ENCODE measurements at regions not wholly inside any gene's neighbourhood (a gene's known extent, or its start where the extent isn't known, plus 50 kb on each side); places are given as distances from the start of the nearest gene placed in this dataset.

- no peak for DNase-seq
Observed at GRCh38 chr4:121277194-121278105, 103.4 kb downstream of the QRFPR start.

DNA sequence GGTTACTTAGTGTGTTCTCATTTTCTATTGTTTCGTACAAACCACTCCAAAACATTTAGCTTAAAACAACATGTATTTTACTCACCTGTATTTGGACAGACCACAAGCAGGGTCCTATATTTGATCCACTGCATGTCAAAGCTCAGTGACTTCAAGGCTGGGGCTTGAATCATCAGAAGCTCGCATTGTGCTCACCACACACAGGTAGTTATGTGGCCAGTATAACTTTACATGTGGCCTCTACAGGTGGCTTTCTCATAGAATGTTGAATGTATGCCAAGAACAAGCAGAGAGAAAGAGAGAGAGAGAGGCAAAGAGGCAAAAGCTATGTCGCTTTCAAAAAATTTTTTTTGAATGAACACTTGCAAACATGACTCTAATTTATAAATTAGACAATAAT is 107.6 kb downstream of the QRFPR start:
- no peak for DNase-seq

DNA sequence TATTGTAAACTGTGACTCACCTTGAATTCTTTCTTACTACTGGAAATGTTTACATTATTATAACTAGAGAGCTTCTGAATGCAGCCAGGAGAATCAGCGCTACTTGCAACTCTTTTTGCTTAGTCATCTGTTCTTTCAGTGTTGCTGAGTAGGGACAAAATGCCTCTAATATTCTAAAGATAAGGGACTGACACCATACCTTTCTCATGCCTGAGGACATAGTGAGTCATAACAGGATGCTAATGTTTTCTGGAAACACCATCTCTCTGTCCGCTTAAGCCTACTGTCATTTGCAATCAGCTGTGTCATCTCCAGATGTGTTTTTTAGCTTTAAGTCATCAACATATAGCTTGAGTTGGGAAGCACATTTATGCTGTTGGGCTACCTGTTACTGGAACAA is 108.3 kb downstream of the QRFPR start:
- DNase-seq = no peak

DNA sequence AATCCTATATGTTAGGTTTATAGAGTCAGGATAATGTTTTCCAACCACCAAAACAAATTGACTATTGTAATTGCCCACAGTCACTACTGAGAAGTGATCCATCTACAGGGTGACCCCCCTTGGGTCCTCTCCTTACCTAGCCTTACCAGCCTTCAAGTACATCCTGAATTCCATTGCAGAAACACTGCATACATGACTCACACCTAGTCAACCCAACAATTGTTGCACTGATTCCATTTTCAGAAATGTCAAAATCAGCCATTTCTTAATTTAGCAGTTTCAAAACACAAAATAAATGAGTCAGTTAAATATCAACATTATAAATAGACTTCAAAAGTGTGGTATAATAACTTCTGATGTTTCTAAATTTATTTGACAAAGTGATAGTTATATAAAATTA is 106.3 kb upstream of the TNIP3 start:
- DNase-seq = no peak

GRCh38 chr4:121269001-121269400 is 104.9 kb upstream of the TNIP3 start:
- no peak for DNase-seq

GRCh38 chr4:121266982-121267381 is 102.9 kb upstream of the TNIP3 start:
- DNase-seq = no peak

DNA sequence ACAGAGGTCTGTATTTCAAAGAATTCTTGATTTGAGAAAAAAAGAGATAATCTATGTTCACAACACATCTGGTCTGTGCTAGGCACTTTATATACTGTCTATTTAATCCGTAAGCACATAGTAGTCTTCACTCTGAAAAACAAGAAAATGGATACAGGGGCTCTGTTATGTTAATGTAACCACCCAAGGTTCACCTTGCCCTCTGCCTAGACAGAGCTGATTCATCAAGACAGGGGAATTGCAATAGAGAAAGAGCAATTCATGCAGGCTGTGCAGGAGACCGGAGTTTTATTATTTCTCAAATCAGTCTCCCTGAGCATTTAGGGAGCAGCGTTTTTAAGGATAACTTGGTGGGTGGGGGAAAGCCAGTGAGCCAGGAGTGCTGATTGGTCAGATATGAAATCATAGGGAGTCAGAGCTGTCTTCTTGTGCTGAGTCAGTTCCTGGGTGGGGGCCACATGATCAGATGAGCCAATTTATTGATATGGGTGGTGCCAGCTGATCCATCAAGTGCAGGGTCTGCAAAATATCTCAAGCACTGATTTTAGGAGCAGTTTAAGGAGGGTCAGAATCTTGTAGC is 92.9 kb upstream of the TNIP3 start:
- no peak for DNase-seq

DNA sequence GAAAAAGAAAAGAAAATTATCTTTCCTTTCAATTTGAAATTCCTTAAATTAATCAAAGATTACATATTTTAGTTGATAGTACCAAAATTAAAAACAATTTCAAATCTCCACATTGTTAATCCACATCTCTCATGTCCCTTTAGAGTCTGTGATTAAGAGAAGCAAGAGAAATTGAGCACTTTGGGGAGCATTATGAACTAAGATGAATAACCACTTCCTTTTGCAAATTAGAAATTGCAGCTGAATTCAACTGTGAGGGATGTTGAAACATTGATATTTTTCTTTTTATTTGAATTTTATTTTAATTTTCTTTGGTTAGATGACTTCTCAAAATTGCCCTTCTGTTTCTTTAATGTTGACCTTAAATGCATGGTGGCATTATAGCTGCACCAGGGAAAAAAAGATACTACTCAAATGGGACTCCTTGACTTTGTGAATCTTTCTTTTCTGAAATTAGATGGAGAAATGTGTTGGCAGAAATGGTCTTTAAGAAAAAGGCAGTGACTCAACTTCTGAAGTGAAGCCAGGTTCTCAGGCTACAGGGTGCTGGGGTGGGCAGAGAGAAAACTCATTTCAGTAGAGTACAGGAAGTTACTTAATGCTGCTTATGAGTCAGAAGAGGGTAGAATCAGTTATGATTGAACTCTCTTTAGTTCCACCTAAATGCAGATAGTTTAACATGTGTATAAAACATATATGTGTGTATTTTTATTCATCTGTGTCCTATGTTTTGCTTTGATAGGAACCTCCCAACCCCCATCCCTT is 92.0 kb upstream of the TNIP3 start:
- no peak for DNase-seq

DNA sequence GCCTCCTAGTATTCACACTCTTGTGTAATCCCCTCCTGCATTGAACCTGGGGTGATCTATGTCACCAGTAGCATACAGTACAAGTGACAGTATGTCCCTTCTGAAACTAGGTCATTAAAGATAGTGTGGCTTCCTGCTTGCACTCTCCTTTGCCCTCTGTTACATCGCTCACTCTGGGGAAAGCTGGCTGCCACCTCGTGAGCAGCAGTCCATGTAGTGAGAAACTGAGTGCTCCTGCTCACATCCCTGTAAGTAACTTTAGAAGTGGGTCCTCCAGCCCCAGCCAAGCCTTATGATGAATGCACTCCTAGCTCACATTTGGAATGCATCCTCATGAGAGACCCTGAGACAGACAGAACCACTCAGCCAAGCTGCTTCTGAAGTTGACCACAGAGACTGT is 89.8 kb upstream of the TNIP3 start:
- no peak for DNase-seq

DNA sequence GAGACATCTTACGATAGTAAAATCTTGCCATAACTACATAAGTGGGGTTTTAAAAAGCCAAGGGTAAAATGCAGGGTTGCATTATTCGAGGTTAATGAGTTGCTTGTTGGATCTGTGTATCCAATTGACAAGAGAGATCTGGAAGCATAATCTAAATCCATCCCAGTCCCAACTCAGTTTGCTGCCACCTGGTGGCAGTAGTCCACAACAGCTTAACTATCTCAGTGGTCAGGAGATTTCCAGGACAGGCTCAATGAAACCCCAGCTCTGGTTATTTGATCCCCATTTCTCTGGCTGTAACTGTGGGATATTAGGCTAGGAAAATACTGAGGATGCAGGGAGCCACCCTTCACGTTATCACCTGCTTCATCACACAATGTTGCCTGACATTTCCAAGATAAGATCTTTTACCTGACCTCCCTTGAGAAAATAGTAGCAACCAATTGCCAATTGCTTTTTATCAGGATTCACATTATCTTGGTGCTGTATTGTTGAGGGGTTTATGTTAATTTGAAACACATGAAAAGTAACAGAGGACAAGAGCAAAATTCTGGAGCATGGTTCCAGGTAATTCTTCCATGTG is 88.2 kb upstream of the TNIP3 start:
- DNase-seq = peak; percentile 52 to 65

DNA sequence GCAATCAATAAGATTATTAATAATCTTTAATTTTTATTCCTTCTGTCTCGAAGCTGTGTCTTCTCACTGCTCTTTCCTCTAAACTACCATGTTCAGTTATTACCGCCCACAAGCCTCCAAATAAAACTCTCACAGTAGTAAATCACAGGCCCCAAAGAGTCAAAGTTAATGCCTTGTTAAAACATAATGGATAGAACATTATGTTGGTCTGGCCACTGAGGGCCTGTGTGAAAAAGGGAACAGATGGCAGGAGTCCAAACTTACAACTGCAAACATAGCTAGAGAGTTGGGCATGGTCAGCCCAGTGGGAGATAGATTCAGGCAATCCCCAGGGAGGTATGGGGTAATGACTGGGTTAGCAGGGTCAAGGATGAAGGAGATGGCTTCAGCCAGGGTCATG is 84.6 kb upstream of the TNIP3 start:
- peak in 1 of 2 experiments; percentile 2 for DNase-seq

GRCh38 chr4:121246698-121247097 is 82.6 kb upstream of the TNIP3 start:
- DNase-seq = no peak

DNA sequence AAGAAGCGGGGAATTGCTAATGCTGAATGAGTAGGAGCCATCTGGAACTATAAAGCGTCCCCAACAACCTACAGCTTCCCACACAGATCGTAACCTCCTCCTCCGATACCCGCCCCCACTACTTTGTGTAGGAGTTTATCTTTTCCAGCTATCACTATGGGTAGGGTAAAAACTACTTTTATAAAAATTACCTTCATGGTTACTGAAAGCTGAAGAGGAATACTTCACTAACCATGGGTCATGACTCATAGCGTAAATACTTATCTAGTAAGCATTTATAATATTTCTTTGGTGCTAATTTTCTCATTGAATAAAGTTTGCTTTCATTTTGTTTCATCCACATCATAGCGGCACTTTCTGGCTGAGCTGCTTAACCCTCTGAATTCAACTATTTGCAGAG is 79.4 kb upstream of the TNIP3 start:
- no peak for DNase-seq

DNA sequence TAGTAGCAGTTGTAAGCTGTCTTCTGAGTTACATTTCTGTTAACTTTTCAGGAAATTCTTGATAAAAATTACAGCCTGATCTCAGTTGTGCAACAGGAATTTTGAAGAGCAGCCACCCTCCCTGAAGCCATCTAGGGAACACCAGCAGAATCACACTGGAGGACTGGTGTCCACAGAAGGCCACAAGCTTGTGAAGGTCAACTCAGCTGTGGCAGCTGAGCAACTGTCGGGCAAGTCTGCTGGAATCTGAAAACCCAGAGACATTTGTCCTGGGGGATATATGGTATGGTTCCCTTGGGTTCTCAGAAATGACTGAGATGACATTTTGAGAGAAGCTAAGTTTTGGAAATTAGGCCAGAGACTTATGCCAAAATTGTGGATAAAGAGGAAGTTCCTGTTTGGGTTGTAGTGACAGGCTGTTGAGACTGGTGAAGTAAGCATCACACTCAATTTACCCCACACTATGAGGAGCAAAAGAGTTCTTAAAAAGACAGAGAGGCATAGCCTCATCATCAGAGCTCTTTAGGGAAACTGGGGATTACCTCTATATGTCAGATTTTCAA is 78.1 kb upstream of the TNIP3 start:
- no peak for DNase-seq

GRCh38 chr4:121239951-121240350 is 75.8 kb upstream of the TNIP3 start:
- DNase-seq = no peak

DNA sequence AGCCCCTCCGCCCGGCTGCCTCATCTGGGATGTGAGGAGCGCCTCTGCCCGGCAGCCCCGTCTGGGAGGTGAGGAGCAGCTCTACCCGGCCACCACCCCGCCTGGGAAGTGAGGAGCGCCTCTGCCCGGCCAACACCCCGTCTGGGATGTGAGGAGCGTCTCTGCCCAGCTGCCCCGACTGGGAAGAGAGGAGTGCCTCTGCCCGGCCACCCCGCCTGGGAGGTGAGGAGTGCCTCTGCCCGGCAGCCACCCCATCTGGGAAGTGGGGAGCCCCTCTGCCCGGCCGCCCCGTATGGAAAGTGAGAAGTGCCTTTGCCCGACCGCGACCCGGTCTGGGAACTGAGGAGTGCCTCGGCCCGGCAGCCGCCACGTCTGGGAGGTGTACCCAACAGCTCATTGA is 74.3 kb upstream of the TNIP3 start:
- no peak for DNase-seq

- no peak for DNase-seq
Observed at GRCh38 chr4:121237069-121237399, 72.9 kb upstream of the TNIP3 start.

DNA sequence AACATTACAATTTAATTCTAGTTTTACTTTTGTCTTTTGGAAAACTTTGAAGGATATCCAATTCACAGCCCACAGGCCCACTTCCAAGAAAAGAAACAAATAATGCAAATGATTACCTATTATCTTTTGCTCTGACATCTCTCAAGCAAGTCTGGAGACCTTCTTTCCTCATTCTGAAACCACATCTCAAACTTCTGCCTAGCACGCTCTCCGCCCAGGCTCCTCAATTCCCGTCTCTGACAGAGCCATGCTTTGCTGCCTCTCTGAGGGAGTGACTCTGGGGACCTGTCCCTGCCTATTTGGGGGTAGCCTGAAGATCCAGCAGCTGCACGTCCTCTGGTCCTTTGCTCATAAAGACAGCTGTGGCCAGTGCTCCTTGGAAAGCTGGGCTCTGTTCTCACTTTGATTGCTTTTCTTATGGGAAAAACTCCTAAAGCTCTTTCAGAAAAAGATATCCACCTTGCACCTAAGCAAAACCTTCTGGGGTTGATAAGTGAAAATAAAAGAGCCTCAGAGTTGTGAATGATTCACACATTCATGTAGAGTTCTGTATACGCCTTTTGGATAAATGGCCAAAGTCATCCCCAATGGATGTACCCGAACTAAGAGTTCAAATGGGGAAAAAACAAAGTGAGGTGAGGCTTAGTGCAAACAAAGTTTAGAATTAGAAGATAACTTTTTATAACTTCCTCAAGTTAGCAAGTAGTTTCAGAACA is 72.4 kb upstream of the TNIP3 start:
- DNase-seq = no peak

DNA sequence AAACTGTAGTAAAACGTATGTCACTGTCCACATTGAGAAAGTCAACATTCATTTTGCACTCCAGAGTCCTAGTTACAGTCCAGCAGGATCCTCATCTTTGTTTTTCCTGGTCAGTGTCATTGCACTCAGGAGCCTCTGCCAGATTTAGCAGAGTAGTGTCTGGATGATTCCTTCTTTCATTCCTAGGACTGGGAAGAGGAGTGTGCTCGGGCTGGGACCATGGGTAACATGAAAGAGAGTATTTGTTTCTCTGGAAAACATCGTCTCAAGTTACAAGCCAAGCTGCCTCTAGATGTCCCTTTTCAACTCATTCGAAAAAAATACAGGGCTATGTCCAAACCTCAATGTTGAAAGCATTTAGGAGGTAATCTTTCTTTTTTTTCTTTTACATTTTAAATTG is 69.9 kb upstream of the TNIP3 start:
- no peak for DNase-seq

GRCh38 chr4:121229993-121230392 is 65.9 kb upstream of the TNIP3 start:
- DNase-seq = no peak

DNA sequence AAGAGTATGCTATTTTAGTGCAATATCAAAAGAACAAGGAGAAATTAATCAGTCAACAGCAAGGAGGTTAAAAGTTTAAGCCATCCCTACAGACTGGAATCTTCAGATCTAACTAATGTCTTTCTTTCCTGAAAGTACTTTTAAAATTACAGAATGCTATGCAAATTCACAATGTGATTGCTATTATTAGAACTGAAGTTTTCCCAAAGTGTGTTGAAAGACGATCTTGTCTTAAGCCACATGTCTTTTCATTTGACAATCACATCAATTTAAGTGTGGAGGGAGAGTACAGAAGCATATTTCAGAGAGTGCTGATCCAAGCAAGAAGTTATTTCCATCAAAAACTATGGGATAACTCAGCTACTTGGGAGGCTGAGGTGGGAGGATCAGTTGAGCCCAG is 64.7 kb upstream of the TNIP3 start:
- no peak for DNase-seq

DNA sequence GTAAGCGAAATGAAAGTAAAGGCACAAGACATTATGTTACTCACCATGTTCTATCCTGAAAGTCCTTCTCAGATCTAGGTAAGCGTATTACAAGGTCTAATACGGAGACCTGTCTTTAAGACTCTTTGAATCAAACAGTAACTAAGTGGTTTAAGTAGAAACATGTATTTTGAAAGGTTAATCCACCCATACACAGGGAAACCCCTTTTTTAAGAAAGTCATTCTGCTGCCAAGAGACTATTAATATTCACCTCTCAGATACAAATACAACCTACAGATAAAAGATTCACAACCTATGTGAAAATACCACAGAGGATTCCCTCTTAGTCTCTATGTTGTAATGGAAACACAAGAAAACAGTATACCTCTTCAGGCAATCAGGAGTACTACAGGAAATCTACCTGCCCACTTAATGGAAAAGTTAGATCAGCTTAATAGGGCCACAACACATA is 63.2 kb upstream of the TNIP3 start:
- DNase-seq = no peak

GRCh38 chr4:121226362-121226761 is 62.2 kb upstream of the TNIP3 start:
- no peak for DNase-seq
